ES-I3 (cell line): ENCODE measurements at regions not wholly inside any gene's neighbourhood (a gene's known extent, or its start where the extent isn't known, plus 50 kb on each side); places are given as distances from the start of the nearest gene placed in this dataset.

Experiments used
- H3K36me3 ChIP-seq: 2 replicates; pipeline ENCODE4 v1.6.1; 2013; ENCODE audit warnings: mild to moderate bottlenecking, low read length, control low read depth, moderate library complexity; ENCODE audit not compliant: insufficient read depth
- H3K4me1 ChIP-seq: 2 replicates; pipeline ENCODE4 v1.6.1; 2013; ENCODE audit warnings: mild to moderate bottlenecking, control low read depth, low read length; ENCODE audit not compliant: insufficient read depth
- H3K9ac ChIP-seq: 2 replicates; pipeline ENCODE4 v1.6.1; 2013; ENCODE audit warnings: low read depth, mild to moderate bottlenecking, low read length, moderate library complexity
- H3K9me3 ChIP-seq: 2 replicates; pipeline ENCODE4 v1.6.1; 2013; ENCODE audit warnings: mild to moderate bottlenecking, low read length, moderate library complexity; ENCODE audit not compliant: control insufficient read depth, insufficient read depth

- H3K36me3 ChIP-seq = no peaks in the 10 kb centered on the region
- H3K4me1 ChIP-seq = no peaks in the 10 kb centered on the region
- H3K9ac ChIP-seq = no peak overlapping the region
- H3K9me3 ChIP-seq = no peaks in the 10 kb centered on the region
These were observed 451.7 kb downstream of the MATN1 start for GRCh38 chr1:30271401-30272276.

GRCh38 chr1:30270461-30270860 lies 452.9 kb downstream of the MATN1 start:
- Histone ChIP-seq H3K9ac (no peak overlapping the region), H3K9me3 (no peaks in the 10 kb centered on the region), H3K4me1 (no peaks in the 10 kb centered on the region), H3K36me3 (no peaks in the 10 kb centered on the region)

- Histone ChIP-seq H3K36me3 (no peaks in the 10 kb centered on the region), H3K9ac (no peak overlapping the region), H3K4me1 (no peaks in the 10 kb centered on the region), H3K9me3 (no peaks in the 10 kb centered on the region)
These were observed 454.3 kb downstream of the MATN1 start for GRCh38 chr1:30268923-30269666.

GRCh38 chr1:30267856-30268255 lies 455.5 kb downstream of the MATN1 start:
- no peaks in the 10 kb centered on the region for H3K9me3 ChIP-seq
- H3K9ac ChIP-seq = no peak overlapping the region
- H3K4me1 ChIP-seq = no peaks in the 10 kb centered on the region
- no peaks in the 10 kb centered on the region for H3K36me3 ChIP-seq

- Histone ChIP-seq H3K4me1 (no peaks in the 10 kb centered on the region), H3K9ac (no peak overlapping the region), H3K36me3 (no peaks in the 10 kb centered on the region), H3K9me3 (no peaks in the 10 kb centered on the region)
These were observed 456.3 kb downstream of the MATN1 start for GRCh38 chr1:30267046-30267445.

- Histone ChIP-seq H3K9me3 (no peaks in the 10 kb centered on the region; the same call in 1 of the 2 replicates), H3K9ac (no peak overlapping the region), H3K4me1 (no peaks in the 10 kb centered on the region), H3K36me3 (no peaks in the 10 kb centered on the region)
These were observed 458.0 kb downstream of the MATN1 start for GRCh38 chr1:30265127-30266070.

GRCh38 chr1:30264672-30265025 lies 458.7 kb downstream of the MATN1 start:
- Histone ChIP-seq H3K9me3 (no peaks in the 10 kb centered on the region; the same call in 1 of the 2 replicates), H3K4me1 (no peaks in the 10 kb centered on the region), H3K36me3 (no peaks in the 10 kb centered on the region), H3K9ac (no peak overlapping the region)

- no peaks in the 10 kb centered on the region for H3K36me3 ChIP-seq
- H3K9me3 ChIP-seq = no peaks in the 10 kb centered on the region; the same call in 1 of the 2 replicates
- H3K4me1 ChIP-seq = no peaks in the 10 kb centered on the region
- no peak overlapping the region for H3K9ac ChIP-seq
These were observed 459.3 kb downstream of the MATN1 start for GRCh38 chr1:30263888-30264671.

- no peaks in the 10 kb centered on the region for H3K4me1 ChIP-seq
- H3K9me3 ChIP-seq = no peaks in the 10 kb centered on the region; the same call in 1 of the 2 replicates
- no peak overlapping the region for H3K9ac ChIP-seq
These were observed 460.0 kb downstream of the MATN1 start for GRCh38 chr1:30263405-30263804.

GRCh38 chr1:30262158-30262557 lies 461.2 kb downstream of the MATN1 start:
- H3K4me1 ChIP-seq = no peaks in the 10 kb centered on the region
- no peaks in the 10 kb centered on the region for H3K36me3 ChIP-seq
- no peaks in the 10 kb centered on the region; the same call in 1 of the 2 replicates for H3K9me3 ChIP-seq
- H3K9ac ChIP-seq = no peak overlapping the region

More at GRCh38 chr1:30263405-30263804, 460.0 kb downstream of the MATN1 start:
- no peaks in the 10 kb centered on the region for H3K36me3 ChIP-seq

GRCh38 chr1:30260318-30260717 lies 463.1 kb downstream of the MATN1 start:
- H3K9ac ChIP-seq = no peak overlapping the region
- H3K36me3 ChIP-seq = no peaks in the 10 kb centered on the region
- no peaks in the 10 kb centered on the region; the same call in 1 of the 2 replicates for H3K9me3 ChIP-seq
- no peaks in the 10 kb centered on the region for H3K4me1 ChIP-seq

- H3K4me1 ChIP-seq = no peaks in the 10 kb centered on the region
- H3K9ac ChIP-seq = no peak overlapping the region
- H3K9me3 ChIP-seq = no peaks in the 10 kb centered on the region; the same call in 1 of the 2 replicates
- H3K36me3 ChIP-seq = no peaks in the 10 kb centered on the region
These were observed 463.8 kb downstream of the MATN1 start for GRCh38 chr1:30259631-30260030.

- H3K36me3 ChIP-seq = no peaks in the 10 kb centered on the region
These were observed 464.5 kb downstream of the MATN1 start for GRCh38 chr1:30258876-30259275.

More at GRCh38 chr1:30258876-30259275, 464.5 kb downstream of the MATN1 start:
- no peak overlapping the region for H3K9ac ChIP-seq
- H3K9me3 ChIP-seq = no peaks in the 10 kb centered on the region; the same call in 1 of the 2 replicates
- peaks cover 7% of the 10 kb centered on the region; the same call in 1 of the 2 replicates for H3K4me1 ChIP-seq
